Activated B cell treated with CpG ODN at 0.5 μM for 24 hours (primary cell): ENCODE measurements at regions not wholly inside any gene's neighbourhood (a gene's known extent, or its start where the extent isn't known, plus 50 kb on each side); places are given as distances from the start of the nearest gene placed in this dataset.
A peak's percentile ranks its signal among the peaks of the same experiment; 100 is the strongest.
"Not testable (repeated sequence)": the region's sequence is repeated elsewhere in the genome, so short reads cannot be mapped to it uniquely, and the experiment has no call there.

Experiments
- ATAC-seq: fragments of 200-7000 bp; cut with Tn5 transposase; one replicate; pipeline ENCODE4 v1.10.0; 2021; ENCODE audit warnings: low read depth, mild to moderate bottlenecking, moderate library complexity
- CTCF ChIA-PET: fragments of 350-600 bp; sonication (Branson Sonifier 250); formaldehyde crosslinking; loops from one replicate; lab custom pipeline; 2021; ENCODE audit warnings: antibody characterized with exemption; lab: Charles Lee
- POLR2A ChIA-PET: fragments of 350-600 bp; sonication (Branson Sonifier 250); formaldehyde crosslinking; loops from one replicate; lab custom pipeline; 2021; ENCODE audit warnings: antibody characterized with exemption; lab: Charles Lee
- DNase-seq: peaks from one replicate; pipeline ENCODE4 v3.0.0; 2022
- H3K27ac Mint-ChIP-seq: one replicate; pipeline ENCODE4 v1.8.0; 2020; ENCODE audit warnings: mixed read lengths
- H3K27me3 Mint-ChIP-seq: one replicate; pipeline ENCODE4 v1.8.0; 2021; ENCODE audit warnings: mixed read lengths
- H3K36me3 Mint-ChIP-seq: one replicate; pipeline ENCODE4 v1.8.0; 2021; ENCODE audit warnings: low read depth, mixed read lengths
- H3K4me1 Mint-ChIP-seq: one replicate; pipeline ENCODE4 v1.8.0; 2021; ENCODE audit warnings: mixed read lengths
- H3K4me3 Mint-ChIP-seq: one replicate; pipeline ENCODE4 v1.8.0; 2020; ENCODE audit warnings: mild to moderate bottlenecking, mixed read lengths
- H3K9me3 Mint-ChIP-seq: one replicate; pipeline ENCODE4 v1.8.0; 2020; ENCODE audit warnings: mixed read lengths
- intact Hi-C: fragments of 100-400 bp; cut with micrococcal nuclease; formaldehyde crosslinking; loops from one replicate; pipeline ENCODE4 v1.15.1; 2024
- TF ChIP-seq, protein P1 (sequence below): fragments of 200-600 bp; IDR thresholded peaks from one replicate; pipeline ENCODE4 v1.8.0; 2022; ENCODE audit warnings: antibody characterized with exemption, mild to moderate bottlenecking

- no peak for ATAC-seq
- intact Hi-C loops = no loop called here
- H3K27me3 Mint-ChIP-seq = peaks cover 5% of the 10 kb centered on the region
- TF ChIP-seq, protein P1, sequence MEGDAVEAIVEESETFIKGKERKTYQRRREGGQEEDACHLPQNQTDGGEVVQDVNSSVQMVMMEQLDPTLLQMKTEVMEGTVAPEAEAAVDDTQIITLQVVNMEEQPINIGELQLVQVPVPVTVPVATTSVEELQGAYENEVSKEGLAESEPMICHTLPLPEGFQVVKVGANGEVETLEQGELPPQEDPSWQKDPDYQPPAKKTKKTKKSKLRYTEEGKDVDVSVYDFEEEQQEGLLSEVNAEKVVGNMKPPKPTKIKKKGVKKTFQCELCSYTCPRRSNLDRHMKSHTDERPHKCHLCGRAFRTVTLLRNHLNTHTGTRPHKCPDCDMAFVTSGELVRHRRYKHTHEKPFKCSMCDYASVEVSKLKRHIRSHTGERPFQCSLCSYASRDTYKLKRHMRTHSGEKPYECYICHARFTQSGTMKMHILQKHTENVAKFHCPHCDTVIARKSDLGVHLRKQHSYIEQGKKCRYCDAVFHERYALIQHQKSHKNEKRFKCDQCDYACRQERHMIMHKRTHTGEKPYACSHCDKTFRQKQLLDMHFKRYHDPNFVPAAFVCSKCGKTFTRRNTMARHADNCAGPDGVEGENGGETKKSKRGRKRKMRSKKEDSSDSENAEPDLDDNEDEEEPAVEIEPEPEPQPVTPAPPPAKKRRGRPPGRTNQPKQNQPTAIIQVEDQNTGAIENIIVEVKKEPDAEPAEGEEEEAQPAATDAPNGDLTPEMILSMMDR = no peak
- H3K27ac Mint-ChIP-seq = no peak overlapping the region
- H3K4me1 Mint-ChIP-seq = peaks cover 2% of the 10 kb centered on the region
- peaks cover 20% of the 10 kb centered on the region for H3K9me3 Mint-ChIP-seq
- ChIA-PET POLR2A (no interaction called here), CTCF (no interaction called here)
- no peak overlapping the region for H3K4me3 Mint-ChIP-seq
- H3K36me3 Mint-ChIP-seq = peaks cover 4% of the 10 kb centered on the region
- DNase-seq = no peak
These were observed 91.2 kb upstream of the SIRPG start for GRCh38 chr20:1748777-1749176.

- POLR2A ChIA-PET = no interaction called here
These were observed 90.5 kb upstream of the SIRPG start for GRCh38 chr20:1747953-1748577.

DNA sequence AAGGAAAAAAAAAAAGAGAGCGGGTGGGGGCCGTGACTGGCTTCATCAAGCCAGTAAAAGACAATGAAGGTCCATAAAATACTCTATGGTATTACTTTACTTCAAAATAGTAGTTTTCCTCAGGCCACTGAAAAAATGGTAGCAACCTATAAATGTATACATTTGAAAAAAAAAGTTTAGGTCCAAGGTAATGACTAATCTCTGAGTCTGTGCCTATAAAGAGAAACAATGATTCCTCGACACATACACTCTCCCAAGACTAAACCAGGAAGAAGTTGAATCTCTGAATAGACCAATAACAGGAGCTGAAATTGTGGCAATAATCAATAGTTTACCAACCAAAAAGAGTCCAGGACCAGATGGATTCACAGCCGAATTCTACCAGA, 84.5 kb upstream of the SIRPG start:
- CTCF ChIA-PET, H3K4me3 Mint-ChIP-seq, intact Hi-C loops, H3K4me1 Mint-ChIP-seq, H3K36me3 Mint-ChIP-seq, POLR2A ChIA-PET, H3K9me3 Mint-ChIP-seq, ATAC-seq, H3K27ac Mint-ChIP-seq, H3K27me3 Mint-ChIP-seq, DNase-seq: not testable (repeated sequence)

More at GRCh38 chr20:1747953-1748577, 90.5 kb upstream of the SIRPG start:
- DNase-seq (no peak), ATAC-seq (no peak)
- Mint-ChIP-seq H3K36me3 (peaks cover 4% of the 10 kb centered on the region), H3K4me3 (no peak overlapping the region), H3K4me1 (no peaks in the 10 kb centered on the region), H3K9me3 (peaks cover 20% of the 10 kb centered on the region), H3K27ac (no peak overlapping the region), H3K27me3 (peaks cover 5% of the 10 kb centered on the region)
- intact Hi-C loops = no loop called here
- TF ChIP-seq, protein P1 = no peak
- CTCF ChIA-PET = no interaction called here

DNA sequence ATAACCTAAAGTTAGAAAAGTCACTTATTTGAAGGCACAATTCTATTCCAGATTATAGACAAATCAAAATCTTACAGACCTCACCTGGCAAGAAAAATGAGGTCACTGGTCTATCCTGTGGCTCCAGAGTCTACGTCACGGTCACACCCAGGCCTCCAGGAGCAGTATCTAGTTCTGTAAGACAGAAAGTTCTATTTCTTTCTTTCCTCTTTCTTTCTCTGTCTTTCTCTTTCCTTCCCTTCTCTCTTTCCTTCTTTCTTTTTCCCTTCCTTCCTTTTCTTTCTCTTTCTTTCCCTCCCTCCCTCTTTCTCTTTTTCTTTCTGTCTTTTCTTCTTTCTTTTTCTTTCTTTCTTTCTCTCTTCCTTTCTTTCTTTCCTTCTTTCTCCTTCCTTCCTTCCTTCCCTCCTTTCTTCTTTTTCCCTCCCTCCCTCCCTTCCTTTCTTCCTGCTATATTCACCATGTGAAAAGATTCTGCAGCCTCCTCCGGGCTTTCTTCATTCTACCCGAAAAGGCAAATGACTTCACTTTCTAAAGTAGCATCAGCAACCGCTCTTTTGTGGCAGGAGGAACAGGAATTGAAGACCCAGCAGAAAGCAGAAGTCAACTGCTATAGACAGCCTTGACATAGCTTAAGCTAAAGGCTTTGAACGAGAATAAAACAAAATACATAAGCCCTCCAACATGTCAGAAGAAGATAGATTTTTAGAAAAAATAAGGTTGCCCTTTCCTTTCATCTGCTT, 83.9 kb upstream of the SIRPG start:
- DNase-seq (no peak), ATAC-seq (peak; percentile 42)
- ChIA-PET POLR2A (no interaction called here), CTCF (no interaction called here)
- Mint-ChIP-seq H3K36me3 (no peaks in the 10 kb centered on the region), H3K4me3 (no peak overlapping the region), H3K27me3 (peaks cover 7% of the 10 kb centered on the region), H3K4me1 (peaks cover 6% of the 10 kb centered on the region), H3K27ac (peak overlapping the region; percentile 24), H3K9me3 (no peaks in the 10 kb centered on the region)
- TF ChIP-seq, protein P1 = no peak
- intact Hi-C loops = no loop called here

DNA sequence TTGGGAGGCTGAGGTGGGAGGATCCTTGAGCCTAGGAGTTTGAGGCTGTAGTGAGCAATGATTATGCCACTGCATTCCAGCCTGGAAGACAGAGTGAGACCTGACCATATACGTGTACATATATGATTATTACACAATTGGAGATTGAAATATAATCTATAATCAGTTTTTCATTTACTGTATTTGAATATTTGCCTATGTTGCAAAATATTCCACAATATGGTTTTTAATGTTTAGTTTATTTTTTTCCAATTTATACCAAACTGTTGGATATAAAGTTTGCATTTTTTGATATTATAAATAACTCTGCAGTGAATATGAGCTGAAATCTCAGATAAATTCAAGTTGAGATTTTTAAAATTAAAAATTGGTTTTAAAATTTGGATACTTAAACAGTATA, 79.6 kb upstream of the SIRPG start:
- DNase-seq (no peak), ATAC-seq (no peak)
- intact Hi-C loops = no loop called here
- H3K27ac Mint-ChIP-seq = no peak overlapping the region
- no peaks in the 10 kb centered on the region for H3K9me3 Mint-ChIP-seq
- peaks cover 8% of the 10 kb centered on the region for H3K27me3 Mint-ChIP-seq
- H3K4me3 Mint-ChIP-seq = no peak overlapping the region
- H3K36me3 Mint-ChIP-seq = no peaks in the 10 kb centered on the region
- peaks cover 8% of the 10 kb centered on the region for H3K4me1 Mint-ChIP-seq
- TF ChIP-seq, protein P1 = no peak
- ChIA-PET CTCF (no interaction called here), POLR2A (no interaction called here)
